WTC11 (cell line): ENCODE measurements at regions not wholly inside any gene's neighbourhood (a gene's known extent, or its start where the extent isn't known, plus 50 kb on each side); places are given as distances from the start of the nearest gene placed in this dataset.

Experiments
- ATF1 ChIP-seq: sonication (generic); formaldehyde crosslinking; IDR thresholded peaks from 2 replicates; pipeline ENCODE4 v1.8.1; 2023; ENCODE audit warnings: mild to moderate bottlenecking, moderate library complexity, missing genetic modification reagents
- ATF3 ChIP-seq: sonication (generic); formaldehyde crosslinking; conservative IDR thresholded peaks from 2 replicates; pipeline ENCODE4 v1.8.1; 2022; ENCODE audit warnings: mild to moderate bottlenecking, missing genetic modification reagents
- CTCF ChIP-seq: fragments of 200-600 bp; IDR thresholded peaks from 2 replicates; pipeline ENCODE4 v1.8.0; 2022; ENCODE audit warnings: antibody characterized with exemption
- ESRRA ChIP-seq: sonication (generic); formaldehyde crosslinking; IDR thresholded peaks from 2 replicates; pipeline ENCODE4 v1.8.1; 2022; ENCODE audit warnings: mild to moderate bottlenecking, missing genetic modification reagents, borderline replicate concordance
- IRF2 ChIP-seq: sonication (generic); formaldehyde crosslinking; IDR thresholded peaks from 2 replicates; pipeline ENCODE4 v1.8.0; 2022; ENCODE audit warnings: low read depth, missing genetic modification reagents, borderline replicate concordance
- KAT7 ChIP-seq: sonication (generic); formaldehyde crosslinking; IDR thresholded peaks from 2 replicates; pipeline ENCODE4 v1.8.1; 2023; ENCODE audit warnings: missing genetic modification reagents, mild to moderate bottlenecking, borderline replicate concordance
- MAX ChIP-seq: sonication (generic); formaldehyde crosslinking; IDR thresholded peaks from 2 replicates; pipeline ENCODE4 v1.8.0; 2022; ENCODE audit warnings: mild to moderate bottlenecking, missing genetic modification reagents
- NFYB ChIP-seq: sonication (generic); formaldehyde crosslinking; conservative IDR thresholded peaks from 2 replicates; pipeline ENCODE4 v1.8.0; 2022; ENCODE audit warnings: low read depth, missing genetic modification reagents
- NR2C2 ChIP-seq: sonication (generic); formaldehyde crosslinking; IDR thresholded peaks from 2 replicates; pipeline ENCODE4 v1.8.0; 2022; ENCODE audit warnings: mild to moderate bottlenecking, missing genetic modification reagents
- SMAD3 ChIP-seq: sonication (generic); formaldehyde crosslinking; IDR thresholded peaks from 2 replicates; pipeline ENCODE4 v1.8.0; 2022; ENCODE audit warnings: missing genetic modification reagents, mild to moderate bottlenecking, borderline replicate concordance
- USF1 ChIP-seq: sonication (generic); formaldehyde crosslinking; IDR thresholded peaks from 2 replicates; pipeline ENCODE4 v1.8.0; 2022; ENCODE audit warnings: mild to moderate bottlenecking, missing genetic modification reagents
- USF2 ChIP-seq: sonication (generic); formaldehyde crosslinking; IDR thresholded peaks from 2 replicates; pipeline ENCODE4 v1.8.1; 2023; ENCODE audit warnings: mild to moderate bottlenecking, missing genetic modification reagents, moderate library complexity
- ZBTB43 ChIP-seq: sonication (generic); formaldehyde crosslinking; IDR thresholded peaks from 2 replicates; pipeline ENCODE4 v1.8.1; 2023; ENCODE audit warnings: mild to moderate bottlenecking, missing genetic modification reagents
- ZNF423 ChIP-seq: fragments of 250-450 bp; sonication (Bioruptor Pico); IDR thresholded peaks from 2 replicates; pipeline ENCODE4 v2.1.2; 2022; ENCODE audit warnings: mild to moderate bottlenecking, moderate library complexity

GRCh38 chr1:62977366-62977765 lies 193.4 kb downstream of the ATG4C start:
- TF ChIP-seq NR2C2 (no peak), ZNF423 (CRISPR knock-in tag) (no peak), CTCF (no peak), ATF1 (CRISPR knock-in tag) (no peak), KAT7 (CRISPR knock-in tag) (no peak), SMAD3 (CRISPR knock-in tag) (no peak), ZBTB43 (CRISPR knock-in tag) (no peak), ESRRA (CRISPR knock-in tag) (no peak), ATF3 (CRISPR knock-in tag) (no peak), NFYB (CRISPR knock-in tag) (no peak), USF1 (CRISPR knock-in tag) (no peak), USF2 (CRISPR knock-in tag) (no peak), IRF2 (CRISPR knock-in tag) (no peak), MAX (CRISPR knock-in tag) (no peak)
